Activated T-cell treated with anti-CD3 and anti-CD28 coated beads for 1 hour (primary cell): ENCODE measurements at regions not wholly inside any gene's neighbourhood (a gene's known extent, or its start where the extent isn't known, plus 50 kb on each side); places are given as distances from the start of the nearest gene placed in this dataset.
"Not testable (repeated sequence)": the region's sequence is repeated elsewhere in the genome, so short reads cannot be mapped to it uniquely, and the experiment has no call there.

Experiments
- DNase-seq: peaks from one replicate; pipeline ENCODE4 v3.0.0-alpha.2; 2020; ENCODE audit warnings: low read depth

- DNase-seq: no peak
Measured at GRCh38 chr9:99632349-99633038, 189.2 kb upstream of the NR4A3 start.

- DNase-seq: no peak
Measured at GRCh38 chr9:99633265-99633664, 188.4 kb upstream of the NR4A3 start.

GRCh38 chr9:99634186-99634585 is 187.5 kb upstream of the NR4A3 start:
- no peak for DNase-seq

GRCh38 chr9:99635032-99635431 is 186.7 kb upstream of the NR4A3 start:
- no peak for DNase-seq

GRCh38 chr9:99637641-99638040 is 184.0 kb upstream of the NR4A3 start:
- DNase-seq: no peak

GRCh38 chr9:99638971-99639370 is 182.7 kb upstream of the NR4A3 start:
- no peak for DNase-seq

GRCh38 chr9:99647604-99648003 is 174.1 kb upstream of the NR4A3 start:
- DNase-seq: no peak

- no peak for DNase-seq
Measured at GRCh38 chr9:99650187-99650874, 171.4 kb upstream of the NR4A3 start.

GRCh38 chr9:99660191-99660636 is 161.5 kb upstream of the NR4A3 start:
- DNase-seq: no peak

- no peak for DNase-seq
Measured at GRCh38 chr9:99663297-99663696, 158.4 kb upstream of the NR4A3 start.

- DNase-seq: no peak
Measured at GRCh38 chr9:99663856-99664255, 157.8 kb upstream of the NR4A3 start.

GRCh38 chr9:99666571-99666970 is 155.1 kb upstream of the NR4A3 start:
- DNase-seq: no peak

- not testable (repeated sequence) for DNase-seq
Measured at GRCh38 chr9:99670886-99671285, 150.8 kb upstream of the NR4A3 start.

GRCh38 chr9:99677281-99677680 is 144.4 kb upstream of the NR4A3 start:
- DNase-seq: no peak

GRCh38 chr9:99678566-99678965 is 143.1 kb upstream of the NR4A3 start:
- no peak for DNase-seq

GRCh38 chr9:99680191-99680590 is 141.5 kb upstream of the NR4A3 start:
- no peak for DNase-seq

GRCh38 chr9:99681113-99681512 is 140.6 kb upstream of the NR4A3 start:
- DNase-seq: no peak

- no peak for DNase-seq
Measured at GRCh38 chr9:99682378-99682777, 139.3 kb upstream of the NR4A3 start.

- no peak for DNase-seq
Measured at GRCh38 chr9:99682870-99683269, 138.8 kb upstream of the NR4A3 start.

GRCh38 chr9:99690573-99690972 is 131.1 kb upstream of the NR4A3 start:
- no peak for DNase-seq

GRCh38 chr9:99693888-99694287 is 127.8 kb upstream of the NR4A3 start:
- DNase-seq: no peak

GRCh38 chr9:99694393-99694792 is 127.3 kb upstream of the NR4A3 start:
- no peak for DNase-seq

GRCh38 chr9:99699396-99699795 is 122.3 kb upstream of the NR4A3 start:
- DNase-seq: no peak

- no peak for DNase-seq
Measured at GRCh38 chr9:99712214-99712613, 109.5 kb upstream of the NR4A3 start.
